HG03432 (cell line): ENCODE measurements at regions not wholly inside any gene's neighbourhood (a gene's known extent, or its start where the extent isn't known, plus 50 kb on each side); places are given as distances from the start of the nearest gene placed in this dataset.

Experiments
- ATAC-seq: cut with Tn5 transposase; IDR thresholded peaks from one replicate; pipeline ENCODE4 v1.9.1; 2021; ENCODE audit warnings: mild to moderate bottlenecking, moderate library complexity; ENCODE audit not compliant: unreplicated experiment

- no peak for ATAC-seq
Observed at GRCh38 chr12:124433147-124433874, 134.1 kb downstream of the NCOR2 start.

GRCh38 chr12:124432376-124432775 is 135.0 kb downstream of the NCOR2 start:
- ATAC-seq: no peak

DNA sequence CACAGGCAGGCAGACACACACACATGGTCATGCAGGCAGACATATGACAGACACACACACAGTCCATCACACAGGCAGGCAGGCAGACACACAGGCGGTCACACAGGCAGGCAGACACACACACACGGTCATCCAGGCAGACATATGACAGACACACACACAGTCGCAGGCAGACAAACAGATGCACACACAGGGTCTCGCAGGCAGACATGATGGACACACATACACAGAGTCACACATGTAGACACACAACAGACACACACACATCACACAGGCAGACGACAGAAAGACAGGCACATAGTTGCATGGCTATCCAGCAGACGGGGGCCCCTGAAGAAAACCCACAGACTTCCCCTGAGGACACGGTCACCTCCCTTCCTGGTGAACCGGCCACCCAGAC is 135.4 kb downstream of the NCOR2 start:
- no peak for ATAC-seq

- no peak for ATAC-seq
Observed at GRCh38 chr12:124430491-124430890, 135.6 kb downstream of the RFLNA start.

- ATAC-seq: no peak
Observed at GRCh38 chr12:124429535-124429934, 134.6 kb downstream of the RFLNA start.

DNA sequence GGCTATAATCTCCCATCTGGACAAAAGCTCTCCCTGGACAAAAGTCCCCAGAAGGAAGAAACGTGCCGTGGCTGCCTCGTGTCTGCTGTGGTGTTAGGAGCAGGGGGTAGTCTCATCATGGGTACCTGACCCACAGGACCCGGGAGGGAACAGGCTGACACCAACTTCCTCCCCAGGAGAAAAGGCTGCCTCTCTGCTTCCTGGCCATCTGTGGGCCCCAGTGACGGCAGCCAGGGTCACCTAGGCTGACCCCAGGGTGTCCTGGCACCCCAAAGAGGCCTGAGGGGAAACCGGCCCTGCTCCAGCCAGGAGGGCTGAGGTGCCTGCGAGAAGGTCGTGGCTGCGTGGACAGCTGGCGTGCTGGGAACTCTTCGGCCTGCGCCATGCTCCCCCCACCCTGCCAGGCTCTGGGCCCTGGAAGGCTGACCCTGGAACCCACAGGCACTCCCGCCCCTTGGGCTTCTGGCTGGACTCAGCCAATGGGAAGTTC is 133.9 kb downstream of the RFLNA start:
- no peak for ATAC-seq

DNA sequence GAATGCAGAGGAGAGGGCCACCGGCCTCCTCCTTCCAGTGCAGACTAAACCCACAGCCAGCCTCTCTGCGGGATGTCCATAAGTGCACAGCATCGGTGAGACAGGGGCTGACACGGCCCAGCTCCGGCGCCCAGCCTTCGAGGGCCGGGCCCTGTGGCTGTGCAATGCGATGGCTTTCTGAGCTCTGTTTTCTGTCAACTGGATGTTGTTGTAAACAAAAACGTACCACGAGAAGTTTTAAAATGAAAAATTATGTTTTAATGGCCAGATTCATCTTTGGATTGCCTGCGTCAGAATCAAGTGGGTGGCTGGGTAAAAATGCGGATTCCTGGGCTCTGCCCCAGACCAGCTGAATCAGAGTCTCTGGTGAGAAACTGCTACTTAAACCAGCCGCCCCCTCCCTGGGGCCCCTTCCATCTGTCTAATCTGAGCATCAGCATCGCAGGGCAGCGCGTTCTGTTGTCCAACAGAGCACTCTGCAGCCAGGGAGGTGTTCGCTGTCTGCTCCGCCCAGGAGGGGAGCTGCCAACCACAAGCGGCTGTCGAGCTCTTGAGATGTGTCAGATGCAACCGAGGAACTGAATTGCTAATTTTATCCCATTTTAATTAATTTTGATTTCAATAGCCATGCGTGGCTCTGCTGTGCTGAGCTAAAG is 133.4 kb downstream of the RFLNA start:
- no peak for ATAC-seq

DNA sequence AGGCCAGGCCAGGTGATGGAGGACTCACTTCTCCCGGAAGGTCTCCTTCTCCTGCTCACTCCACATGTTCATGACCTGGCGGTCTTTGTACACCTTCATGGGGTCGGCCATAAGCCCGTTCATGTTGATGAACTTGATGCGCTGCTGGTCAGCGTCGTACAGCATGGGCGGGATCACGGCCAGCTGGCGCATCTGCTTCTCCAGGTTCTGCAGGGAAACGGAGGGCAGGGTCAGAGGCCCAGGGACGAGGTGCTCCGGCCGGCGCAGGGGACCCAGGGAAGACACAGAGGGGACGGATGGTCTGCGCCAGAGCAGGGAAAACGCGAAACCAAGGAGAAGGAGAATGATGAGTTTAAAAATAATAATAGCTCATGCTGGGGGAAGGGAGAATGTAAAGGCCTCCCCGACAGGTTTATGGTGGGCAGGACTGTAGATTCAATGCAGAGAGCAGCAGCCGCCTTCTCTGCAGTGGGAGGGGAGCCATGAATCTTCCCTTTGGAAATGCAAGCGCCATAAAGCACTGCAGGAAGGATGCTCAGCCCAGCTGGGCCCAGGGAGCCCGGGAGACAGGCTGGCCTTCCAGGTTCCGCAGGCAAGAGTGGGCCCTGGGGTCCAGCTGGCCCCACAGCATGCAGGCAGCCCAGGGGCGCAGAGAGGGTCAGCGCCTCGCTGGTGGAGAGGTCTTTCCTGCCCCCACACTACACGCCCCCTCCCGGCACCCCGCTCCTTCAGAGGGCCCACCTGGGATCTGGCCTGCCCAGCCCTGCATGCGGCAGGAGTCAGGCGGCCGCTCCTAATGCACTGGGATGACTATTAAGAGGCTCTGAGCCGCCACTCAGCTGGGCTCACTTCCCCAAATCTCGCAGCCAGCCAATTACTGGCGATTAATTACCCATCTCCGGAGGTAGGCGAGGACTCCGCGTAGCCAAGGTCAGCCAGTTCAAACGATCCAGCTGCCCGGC is 132.0 kb downstream of the RFLNA start:
- no peak for ATAC-seq

GRCh38 chr12:124425667-124426066 is 130.8 kb downstream of the RFLNA start:
- ATAC-seq: no peak

DNA sequence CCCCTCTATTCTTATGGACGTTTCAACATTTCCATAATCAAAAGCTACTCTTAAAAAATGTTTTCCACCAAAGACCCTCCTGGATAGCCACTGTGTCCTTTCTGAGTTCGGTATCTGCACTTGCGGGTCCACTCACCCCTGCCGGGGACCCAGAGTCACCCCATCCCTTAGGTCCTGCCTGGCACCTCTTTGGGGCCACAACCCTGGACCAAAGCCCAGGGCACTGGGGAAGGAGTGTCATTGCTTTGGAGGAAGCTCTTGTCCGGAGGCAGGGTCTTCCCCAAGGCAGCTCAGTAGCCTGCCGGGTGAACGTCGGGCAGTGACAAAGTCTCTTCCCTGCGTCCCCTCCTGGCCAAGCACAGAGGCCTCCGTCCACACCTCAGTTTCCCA is 129.6 kb downstream of the RFLNA start:
- ATAC-seq: no peak

DNA sequence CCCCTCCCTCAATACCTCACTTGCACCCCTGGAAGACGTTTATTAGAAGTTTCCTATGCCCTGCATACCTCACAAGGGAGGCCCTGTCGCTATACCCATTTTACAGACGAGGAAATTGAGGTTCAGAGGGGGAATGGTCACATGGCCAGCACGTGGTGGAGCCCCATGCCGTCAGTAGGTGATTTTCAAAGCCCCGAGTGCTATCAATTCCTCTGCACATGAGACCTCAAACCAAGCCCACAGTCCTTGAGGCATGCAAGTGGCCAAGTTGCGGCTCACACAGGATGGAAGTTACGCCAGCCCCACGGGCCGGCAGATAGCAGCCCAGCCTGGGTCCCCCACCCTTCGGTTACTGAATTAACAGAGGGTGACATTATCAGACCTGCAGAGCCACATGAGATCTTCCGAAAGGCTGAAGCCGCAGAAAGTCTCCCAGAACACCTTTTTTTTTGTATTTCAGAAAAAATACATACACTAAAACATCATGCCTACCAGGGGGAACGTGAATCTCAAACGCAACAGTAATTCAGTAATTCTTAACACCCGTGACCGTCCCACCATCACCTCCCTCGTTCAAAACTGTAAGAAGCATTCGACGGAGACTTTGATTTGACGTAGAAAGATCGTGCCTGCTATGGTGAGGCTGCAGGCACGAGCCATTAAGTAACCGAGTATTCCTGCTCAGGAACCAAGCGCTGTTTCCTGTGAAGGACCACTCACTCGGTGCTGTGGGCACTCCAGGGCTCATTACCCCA is 129.0 kb downstream of the RFLNA start:
- ATAC-seq: no peak

DNA sequence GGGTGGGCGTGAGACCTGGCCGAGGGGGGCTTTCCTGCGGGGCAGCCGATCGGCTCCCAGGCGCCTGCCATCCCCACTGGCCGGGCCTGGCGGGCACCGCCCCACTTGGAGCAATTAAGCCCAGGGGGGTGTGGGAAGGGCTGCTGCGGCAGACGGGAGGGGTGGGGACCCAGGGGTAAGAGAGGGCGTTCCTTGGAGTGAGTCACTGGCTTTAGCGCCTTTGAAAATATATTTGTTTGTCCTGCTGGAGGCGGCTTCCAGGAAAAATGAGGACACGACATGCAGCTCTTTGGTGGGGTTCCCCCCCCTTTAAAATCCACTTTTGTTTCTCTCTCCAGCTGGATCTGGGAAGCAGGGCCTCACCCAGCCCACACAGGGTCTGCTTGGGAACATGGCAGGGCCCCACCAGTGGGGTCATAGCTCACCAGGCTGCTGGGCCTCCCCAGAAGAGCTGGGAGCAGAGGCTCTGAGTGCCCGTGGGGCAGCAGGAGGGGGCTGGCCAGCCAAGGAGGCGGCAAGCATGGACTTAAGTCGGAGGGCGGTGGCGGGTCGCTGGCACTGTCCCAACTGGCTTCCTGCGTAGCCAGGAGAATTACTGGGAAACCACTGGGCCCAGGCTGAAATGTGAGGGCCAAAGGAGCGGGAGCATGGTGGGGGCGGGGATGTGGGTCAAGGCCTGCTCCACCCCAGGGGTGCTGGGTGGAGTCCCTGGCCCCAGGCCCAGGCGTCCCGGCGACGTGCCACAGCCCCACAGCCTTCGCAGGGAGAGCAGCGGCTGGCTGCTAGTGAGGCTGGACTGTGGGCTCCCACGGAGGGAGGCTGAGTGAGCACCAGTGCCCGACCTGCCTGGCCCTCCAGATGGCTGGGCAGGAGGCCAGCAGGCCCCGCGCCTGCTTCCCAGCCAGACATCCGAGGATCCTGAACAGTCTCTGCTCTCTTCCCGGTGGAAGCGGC is 128.0 kb downstream of the RFLNA start:
- ATAC-seq: no peak

DNA sequence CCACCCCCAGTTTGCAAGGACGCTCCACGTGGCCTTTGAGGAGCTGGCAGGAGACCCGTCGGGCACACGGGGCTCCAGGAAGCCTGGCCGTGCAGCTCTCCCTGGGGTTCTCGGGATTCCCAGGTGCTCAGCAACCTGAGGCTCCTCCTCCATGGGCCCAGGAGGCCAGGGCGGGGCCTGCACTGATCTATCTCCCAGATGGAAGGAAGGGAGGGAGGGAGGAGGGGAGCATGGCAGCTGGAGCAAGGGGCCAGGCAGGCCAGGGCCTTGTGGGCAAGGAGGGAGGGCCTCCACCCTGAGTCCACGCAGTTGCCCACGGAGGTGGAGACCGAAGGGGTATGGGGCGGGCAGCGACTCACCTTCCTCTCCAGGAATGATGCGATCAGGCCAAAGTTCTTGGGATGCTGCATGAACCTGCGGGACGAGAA is 127.3 kb downstream of the RFLNA start:
- no peak for ATAC-seq

GRCh38 chr12:124420996-124421674 is 126.2 kb downstream of the RFLNA start:
- ATAC-seq: no peak

DNA sequence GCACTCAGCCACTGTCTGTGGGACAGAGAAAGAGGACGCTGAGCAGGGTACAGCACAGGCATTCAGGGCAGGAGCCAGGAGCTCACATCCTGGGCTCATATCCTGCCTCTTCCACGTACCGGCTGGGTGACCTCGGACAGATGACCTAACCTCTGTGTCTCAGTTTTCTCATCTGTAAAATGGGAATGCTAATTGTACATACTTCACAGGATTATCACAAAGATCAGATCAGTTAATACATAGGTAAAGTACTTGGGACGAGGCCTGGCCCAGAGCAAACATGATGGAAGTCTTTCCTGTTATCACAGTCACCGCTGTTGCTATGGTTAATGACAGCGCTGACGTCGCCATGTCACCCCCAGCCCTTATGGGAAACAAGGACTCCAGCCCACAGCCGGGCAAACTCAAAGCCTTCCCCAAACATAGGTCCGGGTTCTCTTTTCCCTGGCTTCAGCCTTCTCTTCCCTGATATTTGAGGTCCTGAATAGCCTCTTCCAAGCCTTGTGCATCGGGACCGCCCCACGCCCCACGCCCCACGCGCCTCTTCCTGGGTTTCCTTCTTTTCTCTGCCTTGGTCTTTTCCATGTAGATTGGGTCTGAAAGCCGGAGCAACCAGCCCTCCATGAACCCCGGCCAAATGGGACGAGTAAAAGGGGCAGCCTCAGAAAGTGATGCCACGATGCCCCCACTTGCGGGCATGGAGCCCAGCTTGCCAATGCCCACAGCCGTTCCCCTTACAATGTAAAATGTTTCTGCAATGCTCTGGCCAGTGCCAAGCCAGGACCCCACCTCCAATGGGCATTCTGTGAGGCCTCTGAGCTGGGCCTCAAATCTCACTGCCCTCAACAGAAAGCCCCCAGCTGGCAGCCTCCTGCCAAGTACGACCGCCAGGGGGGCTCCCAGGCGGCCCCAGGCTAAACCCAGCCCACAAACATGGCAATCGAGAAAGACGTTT is 125.4 kb downstream of the RFLNA start:
- no peak for ATAC-seq

- ATAC-seq: no peak
Observed at GRCh38 chr12:124419292-124420040, 124.6 kb downstream of the RFLNA start.

DNA sequence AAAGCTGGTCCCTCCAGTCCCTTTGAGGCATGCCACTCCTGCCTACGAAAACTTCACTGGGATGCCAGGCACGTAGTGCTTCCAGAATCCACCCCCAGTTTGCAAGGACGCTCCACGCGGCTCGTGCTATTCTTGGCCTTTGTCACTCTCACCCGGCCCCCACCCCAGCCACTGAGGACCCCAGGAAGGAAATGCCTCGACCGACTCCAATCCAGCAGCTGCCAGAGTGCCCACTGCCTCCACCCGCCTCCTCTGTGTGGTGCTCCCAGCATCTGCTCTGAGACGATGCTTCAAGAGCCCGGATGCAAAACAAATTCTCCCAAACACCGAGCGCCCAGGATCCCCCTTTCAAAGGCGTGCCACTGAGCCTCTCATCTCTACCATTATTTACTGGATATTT is 123.9 kb downstream of the RFLNA start:
- ATAC-seq: no peak
